ENCODE measurements at regions not wholly inside any gene's neighbourhood (a gene's known extent, or its start where the extent isn't known, plus 50 kb on each side); places are given as distances from the start of the nearest gene placed in this dataset.

DNA sequence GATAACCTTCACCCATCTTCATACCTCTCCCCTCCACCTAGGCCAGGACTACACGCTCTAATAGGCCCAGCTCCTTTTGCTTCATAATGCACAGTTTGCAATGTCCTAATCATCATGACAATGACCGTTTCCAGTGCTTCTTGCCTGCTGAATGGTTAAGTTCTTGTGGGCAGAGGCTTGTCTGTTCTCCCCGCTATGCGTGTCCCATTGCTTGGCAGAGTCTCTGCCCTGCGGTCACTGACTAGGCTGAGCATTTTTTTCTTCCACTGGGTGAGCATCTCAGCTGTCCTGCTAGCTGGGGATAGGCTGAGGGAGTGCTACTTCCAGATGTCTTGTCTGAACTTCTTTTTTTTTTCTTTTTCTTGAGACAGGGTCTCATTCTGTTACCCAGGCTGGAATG is 314.7 kb downstream of the UQCRFS1 start:
- H3K4me3 ChIP-seq (ENCODE audit: low read depth, low read length), result no peak overlapping the region
- H3K36me3 ChIP-seq (ENCODE audit: insufficient read depth), result no peaks in the 10 kb centered on the region
- DNase-seq (ENCODE audit: extremely low spot score), result no peak
- 81% methylated on average over 5 of the region's 5 CpGs for WGBS
- no peak overlapping the region for H3K27ac ChIP-seq (ENCODE audit: low read depth)
- H3K4me1 ChIP-seq (ENCODE audit: insufficient read depth), result no peaks in the 10 kb centered on the region

DNA sequence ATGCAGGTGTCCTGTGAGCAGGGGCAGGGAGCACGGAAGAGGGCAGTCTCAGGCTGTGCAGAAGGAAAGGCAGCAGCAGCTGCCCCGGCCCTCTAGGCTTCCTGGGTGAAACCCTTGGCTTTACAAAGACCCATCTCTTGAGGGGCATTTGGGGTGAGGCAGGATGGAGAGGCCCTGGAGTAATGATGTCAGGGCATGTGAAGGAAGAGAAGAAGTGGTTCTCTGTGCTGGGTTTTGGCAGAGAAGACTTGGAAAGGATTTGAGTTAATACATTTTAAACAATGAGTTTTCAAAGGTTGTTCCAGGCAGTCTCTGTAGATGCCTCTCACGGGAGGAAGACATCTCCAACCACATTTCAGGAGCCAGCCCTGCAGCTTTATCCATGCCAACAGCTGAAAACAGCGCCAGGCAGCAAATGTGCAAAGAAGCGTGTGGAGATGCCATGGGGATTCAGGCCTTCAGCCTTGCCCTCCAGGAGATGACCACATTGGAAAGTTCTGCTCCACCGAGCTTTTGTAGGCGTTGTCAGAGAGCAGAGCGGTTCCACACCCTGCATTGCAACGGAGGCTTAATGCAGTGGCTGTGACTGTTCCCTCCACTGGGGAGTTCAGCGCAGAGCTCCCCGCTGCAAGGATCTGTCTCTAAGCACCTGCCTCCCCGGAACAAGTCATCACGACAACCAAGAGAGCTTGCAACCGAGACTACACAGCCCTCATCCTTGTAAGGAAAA is 322.8 kb downstream of the UQCRFS1 start:
- H3K27ac ChIP-seq (ENCODE audit: low read depth), result no peak overlapping the region
- no peaks in the 10 kb centered on the region for H3K4me1 ChIP-seq (ENCODE audit: insufficient read depth)
- 76% methylated on average over 14 of the region's 14 CpGs for WGBS
- H3K4me3 ChIP-seq (ENCODE audit: low read depth, low read length), result no peak overlapping the region
- DNase-seq (ENCODE audit: extremely low spot score), result no peak
- no peaks in the 10 kb centered on the region for H3K36me3 ChIP-seq (ENCODE audit: insufficient read depth)

DNA sequence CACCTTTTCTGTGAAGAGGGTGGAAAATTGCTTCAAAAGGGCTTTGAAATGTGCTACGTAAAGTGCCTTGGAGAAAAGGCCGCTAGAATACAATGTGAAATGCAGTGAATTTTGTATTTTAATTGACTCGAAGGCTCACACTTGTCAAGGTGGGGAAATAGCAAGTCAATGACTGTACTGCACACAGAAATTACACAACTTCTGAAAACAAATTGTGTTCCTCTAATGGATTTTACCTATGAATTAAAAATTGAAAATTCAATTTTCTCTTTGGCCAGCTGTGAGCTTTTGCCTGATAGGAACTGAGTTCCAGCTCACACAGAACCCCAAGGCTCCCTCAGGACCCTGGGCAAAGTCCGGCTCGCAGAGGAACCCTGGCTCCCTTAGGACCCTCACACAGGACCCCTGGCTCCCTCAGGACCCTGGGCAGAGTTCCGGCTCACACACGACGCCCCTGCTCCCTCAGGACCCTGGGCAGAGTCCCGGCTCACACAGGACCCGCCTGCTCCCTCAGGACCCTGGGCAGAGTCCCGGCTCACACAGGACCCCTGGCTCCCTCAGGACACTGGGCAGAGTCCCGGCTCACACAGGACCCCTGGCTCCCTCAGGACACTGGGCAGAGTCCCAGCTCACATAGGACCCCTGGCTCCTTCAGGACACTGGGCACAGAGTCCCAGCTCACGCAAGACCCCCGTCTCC is 324.9 kb downstream of the UQCRFS1 start:
- no peak overlapping the region for H3K4me3 ChIP-seq (ENCODE audit: low read depth, low read length)
- H3K36me3 ChIP-seq (ENCODE audit: insufficient read depth), result no peaks in the 10 kb centered on the region
- no peaks in the 10 kb centered on the region for H3K4me1 ChIP-seq (ENCODE audit: insufficient read depth)
- 65% methylated on average over 14 of the region's 14 CpGs for WGBS
- H3K27ac ChIP-seq (ENCODE audit: low read depth), result no peak overlapping the region
- no peak for DNase-seq (ENCODE audit: extremely low spot score)

DNA sequence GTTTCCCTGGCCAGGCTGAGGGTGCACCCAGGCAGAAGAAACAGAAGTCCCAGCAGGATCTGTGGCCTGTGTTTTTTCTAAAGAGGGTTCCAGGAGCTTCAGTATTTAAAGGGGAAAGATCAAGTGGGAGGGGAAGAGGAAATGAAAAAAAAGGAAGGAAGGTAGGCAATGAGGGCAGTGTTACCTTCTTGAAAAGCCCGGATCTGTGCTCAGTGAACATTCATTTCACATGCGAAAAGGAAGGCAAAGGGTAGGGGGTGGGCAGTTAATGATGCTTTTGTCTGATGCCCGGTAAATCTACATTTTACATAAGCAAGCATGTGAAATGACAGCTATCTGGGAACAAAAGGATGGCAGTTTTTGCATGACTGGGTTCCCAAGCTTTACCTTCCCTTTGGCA is 326.2 kb downstream of the UQCRFS1 start:
- Histone ChIP-seq H3K27ac (ENCODE audit: low read depth) (no peak overlapping the region), H3K36me3 (ENCODE audit: insufficient read depth) (no peaks in the 10 kb centered on the region), H3K4me3 (ENCODE audit: low read depth, low read length) (no peak overlapping the region), H3K4me1 (ENCODE audit: insufficient read depth) (no peaks in the 10 kb centered on the region)
- 45% methylated on average over 3 of the region's 3 CpGs for WGBS
- DNase-seq (ENCODE audit: extremely low spot score), result no peak

DNA sequence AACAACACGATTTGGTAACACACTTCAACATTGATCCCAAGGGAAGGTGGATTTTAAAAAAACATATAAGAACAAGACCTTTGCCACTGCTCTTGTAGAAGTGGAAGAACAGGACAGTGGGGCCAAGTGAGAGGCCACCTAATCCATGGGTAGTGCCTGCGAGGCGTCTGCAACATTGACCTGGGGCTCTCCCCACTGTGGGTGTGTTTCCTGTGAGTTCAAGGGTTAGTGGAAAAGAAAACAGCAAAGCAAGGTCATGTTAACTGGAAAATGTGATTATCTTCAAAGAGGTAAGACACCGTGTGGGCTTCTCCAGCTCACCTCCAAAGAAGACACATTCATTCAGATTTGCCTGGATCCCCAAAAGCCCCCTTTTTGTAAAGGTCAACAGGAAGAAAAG is 327.0 kb downstream of the UQCRFS1 start:
- H3K36me3 ChIP-seq (ENCODE audit: insufficient read depth), result no peaks in the 10 kb centered on the region
- H3K4me3 ChIP-seq (ENCODE audit: low read depth, low read length), result no peak overlapping the region
- WGBS, result 66% methylated on average over 4 of the region's 4 CpGs
- no peaks in the 10 kb centered on the region for H3K4me1 ChIP-seq (ENCODE audit: insufficient read depth)
- DNase-seq (ENCODE audit: extremely low spot score), result no peak
- no peak overlapping the region for H3K27ac ChIP-seq (ENCODE audit: low read depth)

DNA sequence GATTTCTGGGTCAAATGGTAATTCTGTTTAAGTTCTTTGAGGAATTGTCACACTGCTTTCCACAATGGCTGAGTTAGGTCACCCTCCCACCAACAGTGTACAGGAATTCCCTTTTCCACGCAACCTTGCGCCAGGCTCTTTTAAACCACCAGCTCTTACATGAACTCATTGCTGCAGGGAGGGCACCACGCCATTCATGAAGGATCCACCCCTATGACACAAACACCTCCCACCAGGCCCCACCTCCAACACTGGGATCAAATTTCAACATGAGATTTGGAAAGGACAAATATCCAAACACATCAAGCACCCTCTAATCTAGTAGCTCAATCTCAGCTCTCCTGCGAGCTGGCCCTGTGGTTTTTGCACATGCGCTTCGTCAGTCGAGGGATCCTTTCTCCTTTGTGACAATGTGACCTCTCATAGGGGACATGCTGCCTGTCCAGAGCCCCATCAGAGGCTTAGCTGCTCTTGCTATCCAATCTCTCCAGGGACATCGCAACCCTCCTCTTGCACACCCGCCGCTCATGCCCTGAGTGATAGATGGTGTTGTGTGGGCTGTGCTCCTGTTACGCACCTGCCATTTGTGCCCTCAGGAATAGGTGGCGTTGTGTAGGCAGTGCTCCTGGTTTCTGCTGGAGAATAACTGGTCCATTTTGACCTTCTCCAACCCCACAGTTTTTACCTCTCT is 328.0 kb downstream of the UQCRFS1 start:
- WGBS, result 63% methylated on average over 12 of the region's 12 CpGs
- no peak overlapping the region for H3K4me3 ChIP-seq (ENCODE audit: low read depth, low read length)
- no peaks in the 10 kb centered on the region for H3K4me1 ChIP-seq (ENCODE audit: insufficient read depth)
- no peak overlapping the region for H3K27ac ChIP-seq (ENCODE audit: low read depth)
- no peak for DNase-seq (ENCODE audit: extremely low spot score)
- H3K36me3 ChIP-seq (ENCODE audit: insufficient read depth), result no peaks in the 10 kb centered on the region

DNA sequence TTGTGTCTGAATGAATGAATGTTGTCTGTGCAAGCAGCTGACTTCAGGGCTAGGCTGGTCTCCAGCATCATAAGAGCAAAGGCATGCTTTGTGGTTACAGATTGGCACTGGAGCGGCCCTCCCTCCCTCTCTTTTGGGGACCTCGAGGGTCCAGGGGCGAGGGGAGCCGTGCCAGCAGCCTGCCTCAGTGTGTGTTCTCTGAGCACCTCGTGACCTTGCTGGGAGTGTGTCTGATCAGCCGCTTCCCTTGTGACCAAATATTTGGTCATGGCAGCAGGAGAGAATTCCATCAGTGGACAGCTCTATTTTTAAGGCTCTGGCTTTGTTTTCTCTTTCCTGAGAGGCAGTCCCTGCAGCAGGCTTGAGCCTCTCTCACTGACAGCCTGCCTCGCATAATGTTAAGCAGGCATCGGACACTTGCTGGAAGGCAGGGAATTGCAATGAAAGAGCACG is 329.7 kb downstream of the UQCRFS1 start:
- Histone ChIP-seq H3K36me3 (ENCODE audit: insufficient read depth) (no peaks in the 10 kb centered on the region), H3K4me1 (ENCODE audit: insufficient read depth) (no peaks in the 10 kb centered on the region), H3K4me3 (ENCODE audit: low read depth, low read length) (no peak overlapping the region), H3K27ac (ENCODE audit: low read depth) (no peak overlapping the region)
- no peak for DNase-seq (ENCODE audit: extremely low spot score)
- WGBS, result 14% methylated on average over 9 of the region's 9 CpGs

DNA sequence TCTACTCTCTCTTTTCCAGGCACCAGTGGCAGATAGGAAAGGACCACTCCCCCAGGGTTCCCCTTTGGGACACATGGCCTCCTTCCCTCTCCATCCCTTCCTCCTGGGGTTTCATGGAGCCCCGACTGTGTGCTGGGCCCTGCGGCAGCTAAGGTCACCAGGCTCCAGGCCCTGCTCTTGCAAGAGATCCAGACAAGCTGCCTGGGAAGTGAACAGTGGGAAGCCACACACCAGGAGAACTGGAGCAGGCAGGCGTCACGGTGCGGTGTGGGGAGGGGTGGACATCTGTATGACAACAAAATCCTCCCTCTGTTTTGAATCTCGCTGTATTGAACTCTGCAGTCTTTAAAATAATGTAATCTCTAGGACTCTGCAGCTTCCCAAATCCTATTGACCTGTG is 330.1 kb downstream of the UQCRFS1 start:
- no peak overlapping the region for H3K4me3 ChIP-seq (ENCODE audit: low read depth, low read length)
- DNase-seq (ENCODE audit: extremely low spot score), result no peak
- H3K27ac ChIP-seq (ENCODE audit: low read depth), result no peak overlapping the region
- H3K4me1 ChIP-seq (ENCODE audit: insufficient read depth), result no peaks in the 10 kb centered on the region
- 37% methylated on average over 6 of the region's 6 CpGs for WGBS
- H3K36me3 ChIP-seq (ENCODE audit: insufficient read depth), result no peaks in the 10 kb centered on the region

DNA sequence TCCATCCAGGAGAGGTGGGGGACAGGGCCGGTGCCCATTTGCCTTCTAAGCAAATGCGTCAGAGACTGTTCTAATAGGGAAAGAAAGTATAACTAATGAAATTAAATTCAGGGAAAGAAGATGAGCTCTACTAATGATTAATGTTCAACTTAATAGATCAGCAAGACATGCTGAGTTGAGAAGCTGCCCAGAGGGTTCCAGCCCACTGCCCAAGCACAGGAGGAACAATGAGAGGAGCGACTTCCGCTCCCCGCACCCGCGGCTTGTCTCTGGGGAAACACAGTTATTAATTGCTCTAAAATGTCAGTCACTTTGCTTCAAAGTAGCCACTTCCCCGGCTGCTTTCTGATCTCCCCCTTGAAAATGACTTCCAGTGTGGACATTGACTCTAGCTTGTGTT is 331.3 kb downstream of the UQCRFS1 start:
- H3K27ac ChIP-seq (ENCODE audit: low read depth), result no peak overlapping the region
- no peaks in the 10 kb centered on the region for H3K4me1 ChIP-seq (ENCODE audit: insufficient read depth)
- 76% methylated on average over 8 of the region's 8 CpGs for WGBS
- H3K4me3 ChIP-seq (ENCODE audit: low read depth, low read length), result no peak overlapping the region
- DNase-seq (ENCODE audit: extremely low spot score), result no peak
- H3K36me3 ChIP-seq (ENCODE audit: insufficient read depth), result no peaks in the 10 kb centered on the region

DNA sequence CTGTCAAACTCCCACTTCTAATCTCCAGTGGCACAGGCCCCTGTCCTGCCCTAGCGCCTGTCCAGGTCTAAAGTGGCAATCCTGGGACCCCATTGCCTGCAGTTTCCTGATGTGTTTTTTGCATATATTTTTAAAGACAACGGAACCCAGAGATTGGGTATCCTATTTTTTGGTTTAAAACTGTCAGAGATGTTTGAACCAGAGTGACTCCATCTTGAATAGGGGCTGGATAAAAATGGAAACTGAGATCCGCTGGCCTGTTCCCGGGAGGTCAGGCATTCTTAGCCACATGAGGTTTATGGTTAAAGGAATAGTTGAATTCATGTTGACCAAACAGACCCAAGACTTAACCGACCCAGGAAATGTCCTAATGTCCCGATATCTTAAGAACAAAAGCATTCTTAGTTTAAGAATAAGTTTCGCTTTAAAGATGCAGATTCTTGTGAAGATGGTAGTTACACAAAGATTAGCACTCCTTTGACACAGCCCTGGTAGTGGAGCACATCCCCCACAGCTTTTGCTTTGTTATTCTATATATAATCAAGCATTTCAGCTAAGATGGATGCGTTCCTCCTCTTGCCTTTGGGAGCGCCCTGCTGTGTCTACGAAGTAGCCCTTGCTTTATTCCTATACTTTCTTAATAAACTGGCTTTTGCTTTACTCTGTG is 332.1 kb downstream of the UQCRFS1 start:
- Histone ChIP-seq H3K36me3 (ENCODE audit: insufficient read depth) (no peaks in the 10 kb centered on the region), H3K27ac (ENCODE audit: low read depth) (no peak overlapping the region), H3K4me3 (ENCODE audit: low read depth, low read length) (no peak overlapping the region), H3K4me1 (ENCODE audit: insufficient read depth) (no peaks in the 10 kb centered on the region)
- 63% methylated on average over 10 of the region's 10 CpGs for WGBS
- DNase-seq (ENCODE audit: extremely low spot score), result no peak

DNA sequence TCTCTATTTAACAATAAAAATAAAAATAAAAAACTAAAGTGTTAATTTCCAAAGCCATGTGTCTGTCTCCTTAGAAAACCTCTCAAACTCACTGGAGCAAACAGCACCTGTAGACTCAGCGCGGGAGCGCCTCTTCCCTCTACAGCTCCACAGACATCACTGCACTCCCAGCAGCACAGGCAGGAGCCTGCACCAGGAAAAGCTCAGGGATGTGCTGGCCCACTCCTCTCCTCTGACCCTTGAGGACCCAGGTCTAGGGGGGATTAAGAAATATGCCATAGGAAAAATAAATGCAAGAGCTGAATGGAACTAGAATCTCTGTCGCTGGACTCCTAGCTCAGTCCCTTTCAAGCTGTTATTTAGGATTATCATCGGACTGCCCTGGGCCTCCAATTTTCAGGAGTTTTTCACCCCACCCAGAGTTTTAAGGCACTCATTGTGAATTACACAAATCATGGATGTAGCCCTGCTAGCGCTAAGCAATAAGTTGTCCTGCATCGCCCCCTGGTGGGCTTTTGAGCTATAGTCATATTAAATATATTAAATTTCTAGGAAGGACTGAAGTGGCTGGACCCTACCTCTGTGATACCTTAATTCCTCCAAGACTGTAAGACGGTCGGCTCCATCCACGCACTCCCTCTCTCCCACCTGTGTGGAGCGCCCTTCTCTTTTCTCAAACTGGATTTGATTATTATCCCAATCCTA is 333.9 kb downstream of the UQCRFS1 start:
- peak; percentile 35 for DNase-seq (ENCODE audit: extremely low spot score)
- Histone ChIP-seq H3K4me3 (ENCODE audit: low read depth, low read length) (no peak overlapping the region), H3K36me3 (ENCODE audit: insufficient read depth) (no peaks in the 10 kb centered on the region), H3K27ac (ENCODE audit: low read depth) (no peak overlapping the region), H3K4me1 (ENCODE audit: insufficient read depth) (no peaks in the 10 kb centered on the region)
- WGBS, result 24% methylated on average over 11 of the region's 11 CpGs

DNA sequence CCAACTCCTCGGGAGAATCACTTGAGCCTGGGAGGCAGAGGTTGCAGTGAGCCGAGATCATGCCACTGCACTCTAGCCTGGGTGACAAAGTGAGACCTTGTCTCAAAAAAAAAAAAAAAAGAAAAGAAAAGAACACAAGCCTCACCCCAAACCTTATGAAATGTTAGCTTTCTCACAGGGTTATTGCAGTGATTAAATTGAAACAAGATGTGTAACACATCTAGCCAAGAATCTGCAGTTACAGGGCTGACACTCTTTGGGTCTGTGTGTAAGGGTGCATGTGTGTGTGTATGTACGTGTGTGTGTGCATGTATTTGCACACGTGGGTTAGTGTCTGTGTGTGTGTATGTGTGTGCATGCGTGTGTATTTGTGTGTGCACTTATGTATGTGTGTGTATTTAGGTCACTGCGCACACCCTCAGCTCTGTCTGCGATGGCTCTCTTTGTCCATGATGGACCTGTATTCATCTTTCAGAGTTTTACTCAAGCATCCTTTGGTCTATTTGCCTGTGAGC is 336.3 kb downstream of the UQCRFS1 start:
- H3K27ac ChIP-seq (ENCODE audit: low read depth), result no peak overlapping the region
- 70% methylated on average over 7 of the region's 7 CpGs for WGBS
- DNase-seq (ENCODE audit: extremely low spot score), result no peak
- H3K4me3 ChIP-seq (ENCODE audit: low read depth, low read length), result no peak overlapping the region
- no peaks in the 10 kb centered on the region for H3K4me1 ChIP-seq (ENCODE audit: insufficient read depth)
- H3K36me3 ChIP-seq (ENCODE audit: insufficient read depth), result no peaks in the 10 kb centered on the region

DNA sequence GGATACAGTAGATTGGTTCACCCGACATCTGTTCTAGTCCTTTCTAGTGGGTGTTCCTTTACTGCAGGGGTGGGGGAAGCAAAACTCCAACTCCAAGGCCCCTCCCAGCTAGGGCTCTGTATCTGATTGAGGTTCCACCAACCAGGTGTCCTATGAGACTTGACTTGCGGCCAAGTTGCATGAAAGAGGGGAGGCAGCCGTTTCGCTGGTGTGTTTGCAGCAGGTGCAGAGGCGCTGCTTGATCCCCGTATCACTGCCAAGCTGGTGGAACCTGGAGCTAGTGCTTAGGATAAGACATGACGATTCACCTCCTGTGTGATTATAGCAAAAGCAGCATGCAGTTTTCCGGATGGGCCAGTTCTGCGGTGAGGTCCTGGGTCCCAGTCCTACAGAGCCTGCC is 338.2 kb downstream of the UQCRFS1 start:
- 83% methylated on average over 9 of the region's 9 CpGs for WGBS
- no peaks in the 10 kb centered on the region for H3K4me1 ChIP-seq (ENCODE audit: insufficient read depth)
- H3K36me3 ChIP-seq (ENCODE audit: insufficient read depth), result no peaks in the 10 kb centered on the region
- no peak overlapping the region for H3K27ac ChIP-seq (ENCODE audit: low read depth)
- DNase-seq (ENCODE audit: extremely low spot score), result no peak
- no peak overlapping the region for H3K4me3 ChIP-seq (ENCODE audit: low read depth, low read length)
